HL-60 (cell line): ENCODE measurements at regions not wholly inside any gene's neighbourhood (a gene's known extent, or its start where the extent isn't known, plus 50 kb on each side); places are given as distances from the start of the nearest gene placed in this dataset.

Source experiments
- POLR2AphosphoS5 ChIP-seq: IDR thresholded peaks from 2 replicates; pipeline ENCODE4 v1.6.1; 2012; ENCODE audit warnings: low read depth
- TF ChIP-seq, protein P1 (sequence below): IDR thresholded peaks from one replicate; pipeline ENCODE4 v1.5.1; 2011; ENCODE audit warnings: low read length, control low read depth, inconsistent platforms; ENCODE audit not compliant: insufficient read depth
- TF ChIP-seq, protein P2 (sequence below): IDR thresholded peaks from 2 replicates; pipeline ENCODE4 v1.6.1; 2012; ENCODE audit warnings: low read depth; ENCODE audit not compliant: insufficient replicate concordance

DNA sequence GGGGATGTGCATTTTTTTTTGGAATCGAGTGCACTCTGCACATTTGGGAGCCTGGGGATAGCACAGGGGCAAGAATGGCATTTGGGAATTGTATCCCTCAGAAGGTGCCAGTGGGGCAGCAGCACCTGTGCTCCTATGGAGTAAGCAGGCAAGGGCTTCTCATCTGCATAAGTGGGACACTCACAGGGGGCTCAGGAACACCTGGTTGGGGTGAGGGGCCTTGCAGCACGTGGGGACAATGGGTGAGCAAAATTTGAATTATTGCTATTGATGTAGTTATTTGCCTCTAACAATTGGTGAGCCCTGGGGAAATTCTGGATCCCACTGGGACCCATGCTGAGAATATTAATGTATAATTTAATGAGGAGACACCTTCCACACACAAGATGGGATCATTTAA is 274.2 kb downstream of the TTC6 start:
- TF ChIP-seq, protein P1, sequence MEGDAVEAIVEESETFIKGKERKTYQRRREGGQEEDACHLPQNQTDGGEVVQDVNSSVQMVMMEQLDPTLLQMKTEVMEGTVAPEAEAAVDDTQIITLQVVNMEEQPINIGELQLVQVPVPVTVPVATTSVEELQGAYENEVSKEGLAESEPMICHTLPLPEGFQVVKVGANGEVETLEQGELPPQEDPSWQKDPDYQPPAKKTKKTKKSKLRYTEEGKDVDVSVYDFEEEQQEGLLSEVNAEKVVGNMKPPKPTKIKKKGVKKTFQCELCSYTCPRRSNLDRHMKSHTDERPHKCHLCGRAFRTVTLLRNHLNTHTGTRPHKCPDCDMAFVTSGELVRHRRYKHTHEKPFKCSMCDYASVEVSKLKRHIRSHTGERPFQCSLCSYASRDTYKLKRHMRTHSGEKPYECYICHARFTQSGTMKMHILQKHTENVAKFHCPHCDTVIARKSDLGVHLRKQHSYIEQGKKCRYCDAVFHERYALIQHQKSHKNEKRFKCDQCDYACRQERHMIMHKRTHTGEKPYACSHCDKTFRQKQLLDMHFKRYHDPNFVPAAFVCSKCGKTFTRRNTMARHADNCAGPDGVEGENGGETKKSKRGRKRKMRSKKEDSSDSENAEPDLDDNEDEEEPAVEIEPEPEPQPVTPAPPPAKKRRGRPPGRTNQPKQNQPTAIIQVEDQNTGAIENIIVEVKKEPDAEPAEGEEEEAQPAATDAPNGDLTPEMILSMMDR, result no peak
- no peak for TF ChIP-seq POLR2AphosphoS5
- TF ChIP-seq, protein P2, sequence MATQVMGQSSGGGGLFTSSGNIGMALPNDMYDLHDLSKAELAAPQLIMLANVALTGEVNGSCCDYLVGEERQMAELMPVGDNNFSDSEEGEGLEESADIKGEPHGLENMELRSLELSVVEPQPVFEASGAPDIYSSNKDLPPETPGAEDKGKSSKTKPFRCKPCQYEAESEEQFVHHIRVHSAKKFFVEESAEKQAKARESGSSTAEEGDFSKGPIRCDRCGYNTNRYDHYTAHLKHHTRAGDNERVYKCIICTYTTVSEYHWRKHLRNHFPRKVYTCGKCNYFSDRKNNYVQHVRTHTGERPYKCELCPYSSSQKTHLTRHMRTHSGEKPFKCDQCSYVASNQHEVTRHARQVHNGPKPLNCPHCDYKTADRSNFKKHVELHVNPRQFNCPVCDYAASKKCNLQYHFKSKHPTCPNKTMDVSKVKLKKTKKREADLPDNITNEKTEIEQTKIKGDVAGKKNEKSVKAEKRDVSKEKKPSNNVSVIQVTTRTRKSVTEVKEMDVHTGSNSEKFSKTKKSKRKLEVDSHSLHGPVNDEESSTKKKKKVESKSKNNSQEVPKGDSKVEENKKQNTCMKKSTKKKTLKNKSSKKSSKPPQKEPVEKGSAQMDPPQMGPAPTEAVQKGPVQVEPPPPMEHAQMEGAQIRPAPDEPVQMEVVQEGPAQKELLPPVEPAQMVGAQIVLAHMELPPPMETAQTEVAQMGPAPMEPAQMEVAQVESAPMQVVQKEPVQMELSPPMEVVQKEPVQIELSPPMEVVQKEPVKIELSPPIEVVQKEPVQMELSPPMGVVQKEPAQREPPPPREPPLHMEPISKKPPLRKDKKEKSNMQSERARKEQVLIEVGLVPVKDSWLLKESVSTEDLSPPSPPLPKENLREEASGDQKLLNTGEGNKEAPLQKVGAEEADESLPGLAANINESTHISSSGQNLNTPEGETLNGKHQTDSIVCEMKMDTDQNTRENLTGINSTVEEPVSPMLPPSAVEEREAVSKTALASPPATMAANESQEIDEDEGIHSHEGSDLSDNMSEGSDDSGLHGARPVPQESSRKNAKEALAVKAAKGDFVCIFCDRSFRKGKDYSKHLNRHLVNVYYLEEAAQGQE, result no peak
